ENCODE measurements at regions not wholly inside any gene's neighbourhood (a gene's known extent, or its start where the extent isn't known, plus 50 kb on each side); places are given as distances from the start of the nearest gene placed in this dataset.
"Not testable (repeated sequence)": the region's sequence is repeated elsewhere in the genome, so short reads cannot be mapped to it uniquely, and the experiment has no call there.

DNA sequence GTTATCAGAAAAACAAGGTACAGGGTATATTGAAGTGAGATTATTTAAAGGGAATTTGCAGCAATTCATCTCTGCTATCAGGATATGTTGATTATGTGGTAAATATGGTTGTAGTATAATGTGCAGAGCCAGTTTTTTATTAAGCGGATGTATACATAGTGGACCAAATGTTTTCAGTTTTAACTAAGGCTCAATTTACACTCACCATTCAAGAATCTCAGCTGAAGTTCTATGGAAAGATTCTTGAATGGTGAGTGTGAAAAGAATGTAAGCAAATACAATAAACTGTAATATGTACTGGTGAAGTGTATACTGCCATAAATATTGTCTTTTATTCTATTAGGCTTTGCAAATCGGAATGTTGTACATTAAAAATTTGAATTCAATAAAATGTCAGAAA lies 895.9 kb upstream of the CDH10 start:
- Histone ChIP-seq H3K9ac (ENCODE audit: insufficient read depth, low read length) (no peak overlapping the region), H3K9me3 (ENCODE audit: control insufficient read depth, insufficient read depth, low read depth, low read length) (no peaks in the 10 kb centered on the region), H3K27me3 (ENCODE audit: control insufficient read depth, insufficient read depth, low read length) (no peaks in the 10 kb centered on the region), H4K20me1 (ENCODE audit: control insufficient read depth, extremely low read depth, insufficient read depth, low read length) (no peaks in the 10 kb centered on the region), H3K4me1 (ENCODE audit: control insufficient read depth, extremely low read depth, insufficient read depth, low read length) (no peaks in the 10 kb centered on the region), H3K27ac (ENCODE audit: insufficient read depth, low read length) (no peak overlapping the region), H2AFZ (ENCODE audit: low read length) (no peak overlapping the region), H3K36me3 (ENCODE audit: control insufficient read depth, insufficient read depth, low read length) (no peaks in the 10 kb centered on the region), H3K4me3 (replicated peaks in 1 of 4; ENCODE audit: control extremely low read depth in 1 of 4, insufficient read depth in 1 of 4, low read depth in 3 of 4, low read length in 4 of 4) (no peak overlapping the region), H3K4me2 (ENCODE audit: extremely low read depth, insufficient read depth, low read length) (no peak overlapping the region), H3K79me2 (ENCODE audit: control insufficient read depth, insufficient read depth, low read length) (no peaks in the 10 kb centered on the region)
- no peak for TF ChIP-seq EZH2 (IDR thresholded peaks at IDR 0.05; ENCODE audit: low read length, missing control alignments)
- TF ChIP-seq, protein P1, sequence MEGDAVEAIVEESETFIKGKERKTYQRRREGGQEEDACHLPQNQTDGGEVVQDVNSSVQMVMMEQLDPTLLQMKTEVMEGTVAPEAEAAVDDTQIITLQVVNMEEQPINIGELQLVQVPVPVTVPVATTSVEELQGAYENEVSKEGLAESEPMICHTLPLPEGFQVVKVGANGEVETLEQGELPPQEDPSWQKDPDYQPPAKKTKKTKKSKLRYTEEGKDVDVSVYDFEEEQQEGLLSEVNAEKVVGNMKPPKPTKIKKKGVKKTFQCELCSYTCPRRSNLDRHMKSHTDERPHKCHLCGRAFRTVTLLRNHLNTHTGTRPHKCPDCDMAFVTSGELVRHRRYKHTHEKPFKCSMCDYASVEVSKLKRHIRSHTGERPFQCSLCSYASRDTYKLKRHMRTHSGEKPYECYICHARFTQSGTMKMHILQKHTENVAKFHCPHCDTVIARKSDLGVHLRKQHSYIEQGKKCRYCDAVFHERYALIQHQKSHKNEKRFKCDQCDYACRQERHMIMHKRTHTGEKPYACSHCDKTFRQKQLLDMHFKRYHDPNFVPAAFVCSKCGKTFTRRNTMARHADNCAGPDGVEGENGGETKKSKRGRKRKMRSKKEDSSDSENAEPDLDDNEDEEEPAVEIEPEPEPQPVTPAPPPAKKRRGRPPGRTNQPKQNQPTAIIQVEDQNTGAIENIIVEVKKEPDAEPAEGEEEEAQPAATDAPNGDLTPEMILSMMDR (conservative IDR thresholded peaks at IDR 0.05 in 1 of 2, IDR thresholded peaks at IDR 0.05 in 1 of 2; ENCODE audit: low read depth in 1 of 2, low read length in 2 of 2): no peak
- peak in 1 of 2 donors; percentile 7 for DNase-seq (ENCODE audit: low read depth in 2 of 2)

DNA sequence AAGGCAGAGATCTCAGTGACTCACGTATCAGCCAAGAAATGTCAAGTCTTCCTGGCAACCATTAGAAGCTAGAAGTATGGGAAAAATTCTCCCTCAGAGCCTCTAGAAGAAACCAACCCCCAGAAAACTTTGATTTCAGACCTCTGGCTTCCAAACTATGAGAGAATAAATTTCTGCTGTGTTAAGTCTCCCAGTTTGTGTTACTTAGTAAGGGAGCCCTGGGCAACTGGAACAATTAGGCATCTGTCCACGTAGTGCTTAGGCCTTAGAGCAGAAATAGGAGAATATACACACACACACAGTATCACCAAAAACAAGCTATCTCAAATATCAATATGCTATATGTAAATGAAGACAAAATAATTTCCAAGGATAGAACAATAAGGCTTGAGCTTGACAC lies 894.8 kb upstream of the CDH10 start:
- peak in 1 of 2 donors; percentile 14 for DNase-seq (ENCODE audit: low read depth in 2 of 2)
- Histone ChIP-seq H3K4me1 (ENCODE audit: control insufficient read depth, extremely low read depth, insufficient read depth, low read length) (no peaks in the 10 kb centered on the region), H3K27ac (ENCODE audit: insufficient read depth, low read length) (no peak overlapping the region), H3K79me2 (ENCODE audit: control insufficient read depth, insufficient read depth, low read length) (no peaks in the 10 kb centered on the region), H4K20me1 (ENCODE audit: control insufficient read depth, extremely low read depth, insufficient read depth, low read length) (no peaks in the 10 kb centered on the region), H3K9ac (ENCODE audit: insufficient read depth, low read length) (no peak overlapping the region), H3K4me3 (replicated peaks in 1 of 4; ENCODE audit: control extremely low read depth in 1 of 4, insufficient read depth in 1 of 4, low read depth in 3 of 4, low read length in 4 of 4) (no peak overlapping the region), H3K36me3 (ENCODE audit: control insufficient read depth, insufficient read depth, low read length) (no peaks in the 10 kb centered on the region), H3K27me3 (ENCODE audit: control insufficient read depth, insufficient read depth, low read length) (no peaks in the 10 kb centered on the region), H3K4me2 (ENCODE audit: extremely low read depth, insufficient read depth, low read length) (no peak overlapping the region), H3K9me3 (ENCODE audit: control insufficient read depth, insufficient read depth, low read depth, low read length) (no peaks in the 10 kb centered on the region), H2AFZ (ENCODE audit: low read length) (no peak overlapping the region)
- TF ChIP-seq EZH2 (IDR thresholded peaks at IDR 0.05; ENCODE audit: low read length, missing control alignments): no peak
- TF ChIP-seq, protein P1 (conservative IDR thresholded peaks at IDR 0.05 in 1 of 2, IDR thresholded peaks at IDR 0.05 in 1 of 2; ENCODE audit: low read depth in 1 of 2, low read length in 2 of 2): no peak

DNA sequence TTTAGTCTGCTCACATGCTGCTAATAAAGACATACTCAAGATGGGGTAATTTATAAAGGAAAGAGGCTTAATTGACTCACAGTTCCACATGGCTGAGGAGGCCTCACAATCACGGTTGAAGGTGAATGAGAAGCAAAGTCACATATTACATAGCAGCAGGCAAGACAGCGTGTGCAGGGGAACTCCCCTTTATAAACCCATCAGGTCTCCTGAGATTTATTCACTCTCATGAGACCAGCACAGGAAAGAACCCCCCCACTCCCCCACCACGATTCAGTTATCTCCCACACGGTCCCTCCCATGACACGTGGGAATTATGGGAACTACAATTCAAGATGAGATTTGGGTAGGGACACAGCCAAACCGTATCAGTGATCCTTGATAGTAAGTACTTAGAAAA lies 891.7 kb upstream of the CDH10 start:
- H3K27ac ChIP-seq (ENCODE audit: insufficient read depth, low read length); H3K27me3 ChIP-seq (ENCODE audit: control insufficient read depth, insufficient read depth, low read length); H3K36me3 ChIP-seq (ENCODE audit: control insufficient read depth, insufficient read depth, low read length); H3K9ac ChIP-seq (ENCODE audit: insufficient read depth, low read length); H3K4me3 ChIP-seq (replicated peaks in 1 of 4; ENCODE audit: control extremely low read depth in 1 of 4, insufficient read depth in 1 of 4, low read depth in 3 of 4, low read length in 4 of 4); H2AFZ ChIP-seq (ENCODE audit: low read length); H3K9me3 ChIP-seq (ENCODE audit: control insufficient read depth, insufficient read depth, low read depth, low read length); H3K4me2 ChIP-seq (ENCODE audit: extremely low read depth, insufficient read depth, low read length); DNase-seq (ENCODE audit: low read depth in 2 of 2); H3K79me2 ChIP-seq (ENCODE audit: control insufficient read depth, insufficient read depth, low read length); H3K4me1 ChIP-seq (ENCODE audit: control insufficient read depth, extremely low read depth, insufficient read depth, low read length); H4K20me1 ChIP-seq (ENCODE audit: control insufficient read depth, extremely low read depth, insufficient read depth, low read length): not testable (repeated sequence)

All from fibroblast of lung (primary cell).